ENCODE measurements at regions not wholly inside any gene's neighbourhood (a gene's known extent, or its start where the extent isn't known, plus 50 kb on each side); places are given as distances from the start of the nearest gene placed in this dataset.

- TF ChIP-seq, protein P1, sequence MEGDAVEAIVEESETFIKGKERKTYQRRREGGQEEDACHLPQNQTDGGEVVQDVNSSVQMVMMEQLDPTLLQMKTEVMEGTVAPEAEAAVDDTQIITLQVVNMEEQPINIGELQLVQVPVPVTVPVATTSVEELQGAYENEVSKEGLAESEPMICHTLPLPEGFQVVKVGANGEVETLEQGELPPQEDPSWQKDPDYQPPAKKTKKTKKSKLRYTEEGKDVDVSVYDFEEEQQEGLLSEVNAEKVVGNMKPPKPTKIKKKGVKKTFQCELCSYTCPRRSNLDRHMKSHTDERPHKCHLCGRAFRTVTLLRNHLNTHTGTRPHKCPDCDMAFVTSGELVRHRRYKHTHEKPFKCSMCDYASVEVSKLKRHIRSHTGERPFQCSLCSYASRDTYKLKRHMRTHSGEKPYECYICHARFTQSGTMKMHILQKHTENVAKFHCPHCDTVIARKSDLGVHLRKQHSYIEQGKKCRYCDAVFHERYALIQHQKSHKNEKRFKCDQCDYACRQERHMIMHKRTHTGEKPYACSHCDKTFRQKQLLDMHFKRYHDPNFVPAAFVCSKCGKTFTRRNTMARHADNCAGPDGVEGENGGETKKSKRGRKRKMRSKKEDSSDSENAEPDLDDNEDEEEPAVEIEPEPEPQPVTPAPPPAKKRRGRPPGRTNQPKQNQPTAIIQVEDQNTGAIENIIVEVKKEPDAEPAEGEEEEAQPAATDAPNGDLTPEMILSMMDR (IDR thresholded peaks at IDR 0.05): no peak
- TF ChIP-seq POLR2A (IDR thresholded peaks at IDR 0.05): no peak
Observed at GRCh38 chr2:5932556-5933469, 240.6 kb downstream of the SOX11 start.
